GM19023 (cell line): ENCODE measurements at regions not wholly inside any gene's neighbourhood (a gene's known extent, or its start where the extent isn't known, plus 50 kb on each side); places are given as distances from the start of the nearest gene placed in this dataset.
"Not testable (repeated sequence)": the region's sequence is repeated elsewhere in the genome, so short reads cannot be mapped to it uniquely, and the experiment has no call there.

Source experiments
- ATAC-seq: cut with Tn5 transposase; IDR thresholded peaks from one replicate; pipeline ENCODE4 v1.9.1; 2021; ENCODE audit warnings: mild to moderate bottlenecking, moderate library complexity; ENCODE audit not compliant: unreplicated experiment

DNA sequence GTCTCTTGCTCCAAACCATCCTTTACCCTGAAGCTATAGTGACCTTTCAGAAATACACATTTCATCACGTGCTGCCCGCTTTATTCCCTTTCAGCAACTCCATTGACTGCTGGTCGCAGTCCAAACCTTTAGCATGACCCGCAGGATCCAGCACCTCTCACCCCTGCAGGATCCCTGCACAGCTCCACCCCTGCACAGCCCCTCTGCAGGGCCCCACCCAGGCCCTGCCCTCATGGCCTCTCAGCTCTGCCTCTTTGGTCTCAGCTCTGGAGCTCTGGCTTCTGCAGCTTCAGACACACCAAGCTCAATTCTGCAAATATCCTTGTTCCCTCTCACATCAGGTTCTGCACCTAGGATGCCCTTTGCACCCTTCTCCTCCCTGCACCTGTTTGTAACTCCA lies 264.9 kb upstream of the C1orf174 start:
- no peak for ATAC-seq

DNA sequence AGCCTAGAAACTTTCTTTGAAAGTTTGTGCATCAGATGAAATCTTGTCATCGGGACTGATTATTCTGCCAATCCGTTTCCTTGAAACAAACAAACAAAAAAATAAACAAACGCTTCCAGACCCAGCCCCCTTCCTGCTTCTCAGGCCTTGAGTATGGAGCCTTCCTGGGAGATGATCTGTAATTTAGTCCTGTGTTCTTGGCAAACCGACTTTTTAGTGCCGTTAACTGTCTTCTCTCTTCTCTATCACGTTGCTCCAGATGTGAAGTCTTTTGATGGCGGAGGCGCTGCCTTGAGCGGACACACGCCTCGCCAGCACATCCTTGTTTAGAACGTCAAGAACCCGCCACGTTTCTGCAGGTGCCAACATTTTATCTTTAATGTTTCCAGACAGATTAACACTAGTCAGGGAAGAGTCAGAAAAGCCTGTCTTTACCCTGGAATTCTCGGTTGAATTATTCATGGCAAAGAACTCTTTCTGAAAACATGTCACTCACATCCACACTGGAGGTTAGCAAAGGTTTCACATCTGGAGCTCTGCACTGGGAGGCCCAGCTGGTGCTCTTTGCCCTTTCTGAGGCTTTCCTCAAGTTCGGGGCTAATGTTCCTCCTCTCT lies 265.7 kb upstream of the C1orf174 start:
- ATAC-seq, result no peak

DNA sequence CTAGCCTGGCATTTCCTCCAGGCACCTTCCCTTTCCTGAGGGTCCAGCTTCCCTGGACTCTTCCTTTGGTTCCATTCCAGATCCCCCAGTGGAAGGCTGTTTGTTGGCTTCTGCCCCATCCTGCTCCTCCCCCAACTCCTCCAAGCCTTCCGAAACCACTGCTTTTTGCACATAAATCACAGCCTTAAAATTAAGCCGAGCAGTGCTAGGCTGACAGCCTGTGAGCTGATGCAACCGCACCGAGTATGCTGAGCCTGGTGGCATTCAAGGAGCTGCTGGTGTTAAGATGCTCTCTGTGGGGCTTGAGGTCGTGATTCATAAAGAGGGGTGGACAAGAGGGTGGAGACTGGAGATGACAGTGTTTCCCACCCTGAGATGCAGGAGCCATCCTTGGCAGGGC lies 266.6 kb upstream of the C1orf174 start:
- ATAC-seq, result no peak

DNA sequence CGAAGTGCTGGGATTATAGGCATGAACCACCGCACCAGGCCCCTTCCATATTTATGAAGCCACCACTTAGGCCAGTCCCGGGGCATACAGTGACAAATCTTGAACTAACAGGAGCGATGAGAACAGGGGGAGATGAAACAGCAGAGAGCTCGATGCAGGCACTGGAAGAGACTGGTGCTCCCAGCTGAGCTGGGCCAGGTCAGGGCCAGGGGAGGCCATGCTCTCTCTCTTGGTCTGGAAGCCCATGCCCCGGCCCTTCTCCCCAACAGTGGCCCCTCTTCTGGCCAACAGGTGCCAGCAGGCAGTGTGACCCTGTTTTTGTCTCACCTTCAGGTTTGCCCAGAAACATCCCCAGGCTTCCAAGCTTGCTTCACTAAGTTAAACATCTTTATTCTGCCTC lies 269.9 kb upstream of the C1orf174 start:
- no peak for ATAC-seq

DNA sequence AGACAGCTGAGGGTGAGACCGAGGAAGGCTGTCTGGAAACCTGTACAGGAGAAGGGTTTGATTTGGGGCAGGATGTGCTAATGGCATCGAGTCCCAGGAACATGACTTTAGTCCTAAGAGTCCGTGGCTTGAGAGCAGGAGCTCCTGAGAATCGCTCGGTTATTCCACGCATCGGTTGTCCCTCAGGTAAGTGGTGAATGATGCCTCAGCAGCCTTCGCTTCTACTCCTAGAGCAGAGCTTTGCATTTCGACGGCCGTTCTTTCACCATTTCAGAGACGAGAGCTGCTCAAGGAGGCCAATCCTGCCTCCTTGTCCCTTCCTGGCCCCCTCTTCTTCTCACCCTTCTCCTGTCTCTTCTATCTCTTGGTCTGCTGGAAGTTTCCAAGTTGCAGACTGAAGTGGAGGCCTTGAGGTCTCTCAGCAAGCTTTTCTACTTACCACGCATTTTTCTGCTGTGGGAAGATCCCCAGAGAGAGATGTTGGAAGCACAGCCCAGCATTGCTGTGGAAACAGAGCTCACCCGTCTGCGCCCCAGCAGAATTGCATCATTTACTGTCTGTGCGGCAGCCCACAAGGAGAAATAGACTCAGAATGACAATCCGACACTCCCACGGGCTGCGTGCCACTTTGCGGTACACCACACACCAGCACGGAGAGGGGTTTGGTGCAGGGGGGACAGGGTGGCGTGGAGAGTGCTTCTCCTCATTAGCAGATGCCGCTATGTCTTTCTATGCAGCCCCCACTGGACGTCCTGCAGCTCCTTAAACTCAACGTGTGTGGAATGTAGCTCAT lies 270.7 kb upstream of the C1orf174 start:
- no peak for ATAC-seq

DNA sequence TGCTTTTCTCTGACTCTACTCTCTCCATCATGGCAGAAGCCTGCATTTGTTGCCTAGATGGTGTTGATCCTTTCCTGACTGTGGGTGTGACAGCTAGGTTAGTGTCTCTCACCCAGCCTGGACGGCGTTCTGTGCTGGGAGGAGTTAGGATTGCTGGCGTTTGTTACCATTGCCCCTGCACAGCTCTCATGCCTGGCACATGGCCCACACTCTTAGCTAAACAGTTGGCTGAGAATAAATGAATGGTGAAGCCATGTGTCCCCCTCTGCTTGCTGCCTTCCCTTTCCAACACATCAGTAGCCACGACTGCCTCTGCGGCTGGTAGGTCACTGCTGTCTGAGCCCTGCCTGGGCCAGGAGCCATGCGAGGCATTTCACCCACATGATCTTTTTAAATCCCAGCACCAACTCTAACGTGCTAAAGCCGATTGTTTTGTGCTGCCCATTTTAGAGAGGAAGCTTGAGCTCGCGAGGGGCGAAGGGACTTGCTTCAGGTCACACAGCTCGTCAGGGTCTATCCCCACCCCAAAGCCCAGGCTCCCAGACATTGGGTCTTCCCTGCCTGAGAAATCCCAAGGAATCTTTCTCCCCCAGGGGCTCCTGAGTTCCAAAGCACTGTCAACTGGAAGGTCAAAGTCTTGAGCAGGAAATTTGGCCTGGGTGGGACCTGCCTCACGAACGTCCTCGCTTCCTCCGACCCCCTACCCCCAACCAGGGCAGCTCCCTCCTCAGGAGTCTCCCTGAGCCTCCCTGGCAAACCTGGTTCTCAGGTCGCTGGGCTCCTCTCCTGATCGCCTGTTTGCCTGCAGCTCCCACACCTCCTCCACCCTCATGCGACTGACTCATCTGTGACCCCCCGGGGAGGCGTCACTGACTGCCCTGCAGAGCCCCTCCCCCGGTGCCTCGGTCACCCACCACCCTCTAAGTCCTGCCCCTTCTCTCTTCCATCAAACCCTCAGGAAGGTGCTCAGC lies 271.7 kb upstream of the C1orf174 start:
- ATAC-seq, result no peak

DNA sequence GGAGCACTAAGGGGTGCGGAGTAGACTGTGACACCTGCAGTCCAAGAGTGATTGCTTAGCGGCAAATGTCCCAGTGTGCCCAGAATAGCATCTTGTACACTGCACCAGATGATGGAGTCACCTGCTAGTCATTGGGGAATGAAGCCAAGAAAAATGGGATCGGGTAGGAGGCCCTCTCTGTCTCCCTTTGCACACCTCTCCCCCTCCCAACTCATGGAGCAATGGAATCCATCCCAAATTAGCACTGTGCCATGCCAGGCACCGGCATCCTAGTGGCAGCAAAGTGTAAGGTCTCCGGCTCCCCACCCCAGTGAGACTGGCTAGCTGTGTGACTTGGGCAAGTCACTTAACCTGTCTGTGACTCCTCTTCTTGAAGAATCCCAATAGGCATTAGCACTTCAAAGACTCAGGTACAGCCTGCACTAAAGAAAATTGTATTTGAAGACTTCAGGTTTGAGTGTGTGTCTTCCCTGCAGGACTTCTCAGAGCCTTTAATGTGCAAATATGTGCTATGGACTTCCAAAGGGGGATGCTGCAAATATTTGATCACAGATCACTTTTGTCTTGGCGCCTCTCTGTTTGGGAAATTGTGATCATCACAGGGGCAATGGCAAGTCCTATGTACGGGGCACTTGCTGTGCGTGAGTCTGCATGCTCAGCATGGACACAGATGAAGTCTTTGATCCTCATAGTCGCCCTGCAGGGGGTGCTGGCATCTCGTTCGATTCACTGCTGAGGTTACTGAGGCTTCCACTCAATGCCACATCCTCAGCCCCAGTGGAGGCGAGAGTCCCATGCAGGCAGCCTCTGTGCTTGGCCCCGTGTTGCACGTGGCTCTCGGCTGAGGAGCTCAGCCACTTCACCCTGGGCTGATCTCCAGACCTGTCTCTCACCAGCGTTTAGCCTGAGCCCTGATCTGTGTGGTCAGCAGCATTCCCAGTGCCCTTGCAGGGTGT lies 272.9 kb upstream of the C1orf174 start:
- no peak for ATAC-seq

DNA sequence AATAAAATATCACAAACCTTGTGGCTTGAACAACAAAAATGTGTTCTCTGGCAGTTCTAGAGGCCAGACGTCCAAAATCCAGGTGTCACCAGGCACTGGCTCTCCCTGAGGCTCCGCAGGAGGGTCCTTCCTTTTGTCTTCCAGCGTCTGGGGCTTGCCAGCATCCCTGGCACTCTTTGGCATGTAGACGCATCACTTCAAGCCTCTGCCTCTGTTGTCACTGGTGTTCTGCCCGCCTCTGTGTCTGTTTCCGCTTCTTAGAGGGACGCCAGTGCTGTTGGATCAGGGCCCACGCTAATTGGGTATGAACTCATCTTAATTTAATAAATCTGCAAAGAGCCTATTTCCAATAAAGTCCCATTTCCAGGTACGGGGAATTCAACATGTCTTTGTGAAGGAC lies 273.7 kb upstream of the C1orf174 start:
- ATAC-seq, result no peak

DNA sequence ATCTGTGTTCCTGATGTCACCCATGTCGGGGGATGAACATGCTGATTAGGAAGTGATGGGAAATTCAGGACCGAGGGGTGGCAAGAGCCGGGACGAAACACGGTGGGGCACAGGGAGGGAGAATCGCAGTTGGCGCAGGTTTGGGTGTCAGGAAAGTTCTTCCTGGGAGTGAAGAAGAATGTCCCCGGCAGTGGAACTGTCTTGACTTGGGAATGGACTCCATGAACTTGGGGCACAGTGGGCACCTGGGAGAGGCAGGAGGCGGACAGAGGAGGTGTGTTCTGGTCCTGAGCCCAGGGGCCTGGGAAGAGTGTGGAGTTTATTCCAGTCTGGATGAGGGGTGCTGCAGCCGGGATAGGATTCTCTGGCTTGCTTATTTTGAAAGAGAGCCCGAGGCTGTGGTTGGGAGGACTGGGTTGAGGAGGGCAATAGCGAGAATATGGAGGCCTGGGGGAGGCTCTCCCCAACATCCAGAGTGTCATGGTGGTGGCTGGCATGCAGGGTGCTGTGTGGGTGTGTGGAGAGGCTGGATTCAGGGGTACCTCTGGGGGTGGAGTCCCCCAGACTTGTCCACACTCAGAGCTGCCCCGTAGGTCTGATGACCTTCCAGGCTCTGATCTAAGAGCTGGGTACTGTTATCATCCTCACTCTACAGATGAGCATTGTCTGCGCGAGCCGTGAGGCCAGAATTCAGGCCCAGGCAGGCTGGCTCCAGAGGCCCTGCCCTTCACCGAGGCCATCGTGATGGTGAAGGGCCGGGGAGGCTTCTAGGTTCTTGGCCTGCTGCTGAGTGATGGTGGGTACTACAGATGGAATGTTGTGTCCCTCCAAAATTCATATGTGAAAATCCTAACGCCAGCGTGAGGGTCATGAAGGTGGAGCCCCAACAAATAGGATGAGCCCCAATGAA lies 274.5 kb upstream of the C1orf174 start:
- ATAC-seq, result no peak

DNA sequence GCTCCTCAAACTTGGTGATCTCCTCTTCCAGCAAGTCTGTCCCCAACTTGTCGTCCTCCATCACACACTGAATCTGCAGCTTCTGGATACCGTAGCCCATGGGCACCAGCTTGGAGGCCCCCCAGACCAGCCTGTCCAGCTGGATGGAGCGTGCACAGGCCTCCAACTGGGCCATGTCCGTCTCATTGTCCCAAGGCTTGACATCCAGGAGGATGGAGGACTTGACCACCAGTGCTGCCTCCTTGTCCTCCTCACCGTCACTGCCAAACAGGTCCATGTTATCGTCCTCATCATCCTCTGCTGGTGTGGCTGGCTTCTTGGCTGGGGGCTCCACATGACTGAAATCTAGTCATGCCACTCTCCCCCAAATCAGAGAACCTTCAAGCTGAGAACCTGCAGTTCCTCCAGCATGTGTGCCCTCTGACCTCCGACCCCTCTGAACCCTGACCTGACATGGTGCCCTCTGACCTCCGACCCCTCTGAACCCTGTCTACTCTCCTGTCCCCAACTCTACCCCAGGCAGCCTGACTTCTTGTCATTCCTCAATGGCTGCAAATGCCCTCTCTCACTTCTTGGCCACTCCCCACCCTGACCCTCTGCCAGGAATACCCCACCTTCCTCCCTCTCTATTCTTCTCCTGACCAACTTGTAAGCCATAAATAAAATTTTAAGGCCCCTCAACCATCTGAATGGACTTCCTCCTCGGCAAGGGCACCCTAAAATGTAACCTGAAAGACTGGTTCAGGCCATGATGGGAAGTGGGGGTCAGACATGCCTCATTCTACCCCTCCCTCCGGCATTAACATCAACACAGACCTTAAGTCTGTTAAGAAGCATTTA lies 275.7 kb upstream of the C1orf174 start:
- no peak for ATAC-seq

DNA sequence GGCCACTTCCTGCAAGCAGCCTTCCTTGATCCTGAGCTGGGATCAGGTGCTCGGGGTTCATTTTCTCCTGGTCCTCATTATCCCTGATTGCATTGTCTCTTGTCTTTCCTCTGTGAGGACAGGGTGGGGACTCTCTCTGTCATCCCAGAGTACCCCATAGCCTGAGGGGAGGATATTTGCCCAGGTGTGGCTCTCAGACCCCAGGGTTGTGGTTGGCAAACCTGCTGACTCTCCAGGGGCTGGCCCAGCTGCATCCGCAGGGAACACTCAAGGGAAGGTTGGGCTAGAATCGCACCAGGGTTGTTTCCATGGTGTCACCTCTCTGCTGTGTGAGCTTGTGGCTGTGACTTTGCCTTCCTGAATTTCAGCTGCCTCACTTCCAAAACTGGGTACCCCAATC lies 276.8 kb upstream of the C1orf174 start:
- no peak for ATAC-seq

DNA sequence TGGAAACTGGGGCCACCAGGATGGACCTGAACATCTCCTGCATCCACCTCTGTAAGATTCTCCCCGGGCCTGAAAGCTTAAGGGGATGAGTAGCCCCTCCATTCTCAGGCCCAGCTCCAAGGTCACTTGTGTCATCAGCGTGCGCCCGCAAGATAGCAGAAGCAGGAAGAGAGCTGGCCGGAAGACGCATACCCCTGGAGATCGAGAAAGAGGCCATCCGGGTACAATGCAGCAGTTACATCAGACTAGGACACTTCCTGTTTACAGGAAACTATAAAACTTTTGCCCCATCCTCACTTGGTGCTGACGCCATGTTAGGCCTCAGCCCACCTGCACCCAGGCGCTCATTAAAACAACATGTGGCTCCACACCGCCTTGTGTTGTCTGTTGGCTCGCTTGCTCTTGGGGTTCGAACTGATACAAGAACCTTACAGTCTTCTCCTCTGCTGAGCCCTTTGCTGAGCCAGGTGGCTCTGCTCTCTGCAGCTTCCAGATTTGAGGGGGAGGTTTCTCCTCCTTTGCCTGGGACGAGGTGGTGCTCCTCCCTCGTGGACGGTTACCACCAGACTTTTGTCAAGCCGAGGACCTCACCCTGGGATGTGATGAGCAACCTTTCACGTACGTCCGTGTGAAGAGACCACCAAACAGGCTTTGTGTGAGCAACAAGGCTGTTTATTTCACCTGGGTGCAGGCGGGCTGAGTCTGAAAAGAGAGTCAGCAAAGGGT lies 277.5 kb upstream of the C1orf174 start:
- no peak for ATAC-seq

DNA sequence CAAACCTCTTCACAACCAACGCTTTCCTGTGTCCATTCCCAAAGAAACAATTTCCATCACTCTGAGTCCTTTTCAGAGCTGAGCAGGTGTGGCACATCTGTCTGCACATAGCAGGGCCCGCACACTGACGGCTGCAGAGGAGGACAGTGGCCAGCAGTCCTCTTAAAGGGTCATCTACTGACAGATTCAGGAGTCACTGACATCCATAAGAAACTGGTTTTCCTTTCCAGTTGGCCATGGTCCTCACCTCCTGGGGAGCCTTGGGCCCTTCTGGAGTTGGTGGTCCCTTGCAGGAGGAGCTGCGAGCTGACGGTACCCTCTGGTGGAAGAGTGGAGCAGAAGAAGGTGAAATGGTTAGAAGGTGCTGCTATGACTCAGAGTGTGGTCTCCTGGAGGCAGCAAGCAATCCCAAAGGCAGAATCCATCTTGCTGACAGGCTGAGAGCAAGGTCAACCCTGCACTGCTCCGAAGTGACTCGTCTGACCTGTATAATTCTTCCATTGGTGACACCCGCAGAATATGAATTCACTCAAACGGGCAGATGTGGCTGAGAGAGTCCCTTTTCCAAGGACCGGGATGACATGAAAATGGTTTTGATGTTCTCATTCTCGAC lies 278.5 kb upstream of the C1orf174 start:
- no peak for ATAC-seq

DNA sequence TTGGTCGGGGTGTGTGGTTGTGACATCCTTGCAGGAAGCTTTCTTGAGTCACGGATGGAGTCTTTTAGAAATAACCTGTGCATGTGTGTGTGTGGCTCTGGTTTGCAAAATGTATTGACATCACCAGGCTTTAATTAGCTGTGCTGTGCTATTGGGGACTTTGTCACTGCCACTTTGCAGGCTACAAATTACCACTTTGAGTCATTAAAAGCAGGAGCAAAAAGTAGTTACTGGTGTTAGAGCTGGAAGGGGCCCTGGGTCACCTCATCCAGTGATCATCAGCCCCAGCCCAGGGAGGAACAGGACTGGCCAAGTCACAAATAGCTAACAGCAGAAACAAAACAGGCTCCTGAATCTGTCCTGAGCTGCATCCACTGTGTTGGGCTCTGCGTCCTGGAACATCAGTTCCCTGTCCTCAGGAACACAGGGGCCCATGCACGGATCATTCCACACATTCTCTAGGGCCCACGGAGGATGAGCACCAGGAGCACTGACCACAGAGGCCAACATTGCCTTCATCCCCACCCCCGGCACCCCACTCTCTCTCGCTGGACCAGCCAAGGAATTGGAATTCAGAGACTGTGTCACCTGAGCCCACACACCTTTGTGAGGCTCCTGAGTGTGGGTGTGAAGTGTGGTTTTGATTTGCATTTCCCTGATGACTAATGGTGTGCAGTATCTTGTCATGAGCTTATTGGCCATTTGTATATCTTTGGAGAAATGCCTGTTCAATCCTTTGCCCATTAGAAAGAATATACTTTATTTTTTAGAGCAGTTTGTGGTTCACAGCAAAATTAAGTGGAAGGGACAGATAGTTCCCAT lies 280.1 kb upstream of the C1orf174 start:
- no peak for ATAC-seq

DNA sequence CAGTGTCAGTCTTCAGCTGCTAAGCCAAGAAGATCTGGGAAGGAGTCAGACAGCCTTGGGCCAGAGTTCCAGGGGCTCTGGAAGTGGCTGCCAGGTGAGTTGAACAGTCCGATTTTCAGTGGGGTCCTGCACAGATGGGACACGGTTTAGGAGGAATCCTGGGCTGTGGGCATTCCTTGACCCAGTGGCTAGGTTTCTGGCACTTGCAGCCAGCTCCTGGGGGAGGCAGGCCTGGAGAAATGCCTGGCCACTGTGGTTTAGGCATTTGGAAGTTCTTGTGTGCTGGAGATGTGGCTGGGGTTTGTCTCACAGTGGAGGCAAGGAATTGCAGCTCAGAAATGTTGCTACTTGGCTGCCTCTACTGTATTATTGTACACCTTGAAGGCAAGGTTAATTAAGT lies 286.4 kb upstream of the C1orf174 start:
- ATAC-seq, result not testable (repeated sequence)

DNA sequence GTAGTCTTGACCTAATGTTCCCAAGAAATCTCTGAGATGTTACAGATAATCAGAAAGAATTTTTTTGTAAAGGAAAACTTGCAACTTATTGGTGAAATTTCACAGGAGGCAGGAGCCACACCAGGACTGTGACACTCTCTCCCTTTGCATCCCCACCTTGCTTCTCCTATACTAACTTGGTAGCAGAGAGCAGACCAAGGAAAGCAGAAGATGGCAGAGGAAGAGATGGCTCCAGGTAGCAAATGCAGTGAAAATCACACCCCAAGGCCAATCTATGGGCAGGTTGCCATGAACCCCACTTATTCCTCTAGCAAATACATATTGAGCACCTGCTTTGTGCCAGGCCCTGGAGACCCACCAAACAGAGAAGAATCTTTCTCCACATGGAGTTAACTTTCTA lies 303.4 kb upstream of the C1orf174 start:
- ATAC-seq, result no peak

DNA sequence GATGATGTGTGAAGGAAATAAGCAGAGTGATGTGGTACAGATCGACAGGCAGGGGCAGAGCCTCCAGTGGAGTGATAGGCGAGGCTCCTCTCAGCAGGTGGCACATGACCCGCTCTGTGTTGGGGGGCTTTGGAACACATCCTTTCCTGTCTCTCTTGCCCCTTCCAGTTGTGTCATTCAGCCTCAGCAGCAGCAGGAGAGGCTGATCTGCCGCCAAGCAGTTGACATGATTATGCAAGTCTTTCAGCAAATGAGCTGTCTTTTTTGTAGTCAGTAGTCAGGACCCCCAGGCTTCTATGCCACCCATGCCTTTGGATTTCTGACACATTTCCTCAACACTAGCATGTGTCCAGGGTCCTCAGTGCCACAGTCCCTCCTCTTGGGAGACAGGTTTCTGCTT lies 307.1 kb upstream of the C1orf174 start:
- no peak for ATAC-seq
